CD1c-positive myeloid dendritic cell (primary cell): ENCODE measurements at regions not wholly inside any gene's neighbourhood (a gene's known extent, or its start where the extent isn't known, plus 50 kb on each side); places are given as distances from the start of the nearest gene placed in this dataset.

Experiments used
- DNase-seq: peaks from one replicate; pipeline ENCODE4 v3.0.0-alpha.2; 2016; ENCODE audit errors: extremely low spot score

GRCh38 chr12:111084158-111084557 lies 163.8 kb upstream of the MYL2 start:
- no peak for DNase-seq

GRCh38 chr12:111081600-111081999 lies 161.2 kb upstream of the MYL2 start:
- no peak for DNase-seq

- no peak for DNase-seq
Measured at GRCh38 chr12:111078731-111079130, 158.4 kb upstream of the MYL2 start.

- no peak for DNase-seq
Measured at GRCh38 chr12:111076611-111077451, 156.5 kb upstream of the MYL2 start.

GRCh38 chr12:111076199-111076598 lies 155.8 kb upstream of the MYL2 start:
- DNase-seq, result no peak

- DNase-seq, result no peak
Measured at GRCh38 chr12:111074965-111075364, 154.6 kb upstream of the MYL2 start.

- DNase-seq, result no peak
Measured at GRCh38 chr12:111074559-111074958, 154.2 kb upstream of the MYL2 start.

- DNase-seq, result no peak
Measured at GRCh38 chr12:111073370-111073769, 153.0 kb upstream of the MYL2 start.

- no peak for DNase-seq
Measured at GRCh38 chr12:111072299-111072698, 151.9 kb upstream of the MYL2 start.

- DNase-seq, result no peak
Measured at GRCh38 chr12:111069886-111070285, 149.5 kb upstream of the MYL2 start.

- DNase-seq, result no peak
Measured at GRCh38 chr12:111068290-111068689, 147.9 kb upstream of the MYL2 start.

- DNase-seq, result no peak
Measured at GRCh38 chr12:111067498-111067897, 147.1 kb upstream of the MYL2 start.

- no peak for DNase-seq
Measured at GRCh38 chr12:111066744-111067437, 146.5 kb upstream of the MYL2 start.

- no peak for DNase-seq
Measured at GRCh38 chr12:111064982-111065381, 144.6 kb upstream of the MYL2 start.

GRCh38 chr12:111064154-111064553 lies 143.8 kb upstream of the MYL2 start:
- no peak for DNase-seq

- no peak for DNase-seq
Measured at GRCh38 chr12:111063295-111064026, 143.1 kb upstream of the MYL2 start.

GRCh38 chr12:111057701-111058425 lies 137.5 kb upstream of the MYL2 start:
- DNase-seq, result no peak

GRCh38 chr12:111056618-111057521 lies 136.5 kb upstream of the MYL2 start:
- peak; percentile 86 for DNase-seq

GRCh38 chr12:111055181-111055880 lies 135.0 kb upstream of the MYL2 start:
- no peak for DNase-seq

- no peak for DNase-seq
Measured at GRCh38 chr12:111048991-111049390, 128.6 kb upstream of the MYL2 start.
